ENCODE measurements at regions not wholly inside any gene's neighbourhood (a gene's known extent, or its start where the extent isn't known, plus 50 kb on each side); places are given as distances from the start of the nearest gene placed in this dataset.

DNA sequence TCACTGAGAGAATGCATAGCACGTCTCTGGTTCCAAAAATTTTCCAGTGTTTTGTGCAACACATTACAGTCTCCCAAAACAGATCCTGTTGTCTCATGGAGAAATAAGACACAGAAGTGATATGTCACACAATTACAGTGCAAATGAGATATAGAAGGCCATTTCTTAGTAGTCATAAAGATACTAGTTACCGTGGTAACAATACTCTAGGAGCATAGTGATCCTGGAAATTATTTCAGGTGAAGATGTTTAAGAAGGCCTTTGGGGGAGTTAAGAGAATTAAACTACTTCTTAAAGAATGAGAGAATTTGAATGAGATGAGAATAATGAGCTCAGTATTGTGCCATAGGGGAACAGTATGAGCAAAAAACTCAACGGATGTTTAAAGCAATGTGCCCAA is 628.0 kb upstream of the MIR17HG start:
- TF ChIP-seq, protein P1, sequence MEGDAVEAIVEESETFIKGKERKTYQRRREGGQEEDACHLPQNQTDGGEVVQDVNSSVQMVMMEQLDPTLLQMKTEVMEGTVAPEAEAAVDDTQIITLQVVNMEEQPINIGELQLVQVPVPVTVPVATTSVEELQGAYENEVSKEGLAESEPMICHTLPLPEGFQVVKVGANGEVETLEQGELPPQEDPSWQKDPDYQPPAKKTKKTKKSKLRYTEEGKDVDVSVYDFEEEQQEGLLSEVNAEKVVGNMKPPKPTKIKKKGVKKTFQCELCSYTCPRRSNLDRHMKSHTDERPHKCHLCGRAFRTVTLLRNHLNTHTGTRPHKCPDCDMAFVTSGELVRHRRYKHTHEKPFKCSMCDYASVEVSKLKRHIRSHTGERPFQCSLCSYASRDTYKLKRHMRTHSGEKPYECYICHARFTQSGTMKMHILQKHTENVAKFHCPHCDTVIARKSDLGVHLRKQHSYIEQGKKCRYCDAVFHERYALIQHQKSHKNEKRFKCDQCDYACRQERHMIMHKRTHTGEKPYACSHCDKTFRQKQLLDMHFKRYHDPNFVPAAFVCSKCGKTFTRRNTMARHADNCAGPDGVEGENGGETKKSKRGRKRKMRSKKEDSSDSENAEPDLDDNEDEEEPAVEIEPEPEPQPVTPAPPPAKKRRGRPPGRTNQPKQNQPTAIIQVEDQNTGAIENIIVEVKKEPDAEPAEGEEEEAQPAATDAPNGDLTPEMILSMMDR (conservative IDR thresholded peaks at IDR 0.05; ENCODE audit: low read depth, low read length) = no peak
- no peak for TF ChIP-seq RAD21 (IDR thresholded peaks at IDR 0.05; ENCODE audit: low read length)

Data from IMR-90 (cell line).